HuH-7 (cell line): ENCODE measurements at regions not wholly inside any gene's neighbourhood (a gene's known extent, or its start where the extent isn't known, plus 50 kb on each side); places are given as distances from the start of the nearest gene placed in this dataset.
A peak's percentile ranks its signal among the peaks of the same experiment; 100 is the strongest.
"Not testable (repeated sequence)": the region's sequence is repeated elsewhere in the genome, so short reads cannot be mapped to it uniquely, and the experiment has no call there.

ENCODE experiments used
- DNase-seq: peaks from one replicate; pipeline ENCODE4 v3.0.0; 2011; ENCODE audit warnings: low spot score

DNA sequence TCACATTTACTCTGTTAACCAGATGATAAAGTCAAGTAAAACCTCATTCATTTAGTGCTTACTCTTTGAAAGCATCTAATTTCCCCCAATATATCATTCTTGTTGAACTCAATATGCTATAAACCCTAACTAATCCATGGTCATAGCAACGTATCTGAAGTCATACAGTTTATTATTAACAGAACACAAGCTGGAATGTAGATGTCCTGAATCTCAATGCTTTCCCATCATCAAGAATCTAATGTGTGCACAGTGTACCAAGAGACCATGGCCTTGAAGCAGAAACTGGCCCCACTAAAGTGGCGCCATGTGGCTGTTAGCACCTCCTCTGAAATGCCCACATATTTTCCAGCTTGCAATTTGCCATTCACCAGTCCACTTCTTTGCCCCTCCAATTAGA is 245.8 kb downstream of the SOX9 start:
- no peak for DNase-seq

DNA sequence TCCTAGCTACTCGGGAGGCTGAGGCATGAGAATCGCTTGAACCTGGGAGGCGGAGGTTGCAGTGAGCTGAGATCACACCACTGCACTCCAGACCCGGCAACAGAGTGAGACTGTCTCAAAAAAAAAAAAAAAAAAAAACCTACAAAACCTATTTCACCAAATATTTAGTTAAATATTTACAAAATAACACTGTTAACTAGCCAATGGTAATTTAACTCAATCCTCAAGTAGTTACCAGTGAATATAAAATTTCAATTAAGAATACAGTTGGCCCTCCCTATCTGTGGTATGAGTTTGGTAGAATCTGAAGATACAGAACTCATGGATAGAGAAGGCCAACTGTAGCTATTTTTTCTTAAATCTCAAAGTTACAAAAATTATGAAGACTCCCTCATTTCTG is 247.4 kb downstream of the SOX9 start:
- no peak for DNase-seq

DNA sequence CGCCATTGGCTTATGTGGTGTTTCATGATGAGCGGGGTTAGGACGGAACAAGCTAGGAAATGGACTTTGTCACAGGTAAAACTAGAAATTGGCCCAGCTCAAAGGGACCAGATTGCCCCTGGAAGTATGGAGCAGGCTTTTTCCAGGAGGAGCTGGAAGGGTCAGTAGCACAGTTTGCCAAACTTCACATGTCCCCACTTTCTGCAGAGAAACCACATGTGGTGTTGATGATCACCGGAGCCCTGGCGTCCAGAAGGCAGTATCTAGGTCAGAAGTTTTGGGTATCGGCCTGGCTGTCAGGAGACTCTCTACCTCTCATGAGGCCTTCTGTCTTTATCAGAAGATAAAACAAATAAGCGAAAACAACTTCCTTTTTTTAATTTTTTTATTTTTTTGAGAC is 248.5 kb downstream of the SOX9 start:
- no peak for DNase-seq

DNA sequence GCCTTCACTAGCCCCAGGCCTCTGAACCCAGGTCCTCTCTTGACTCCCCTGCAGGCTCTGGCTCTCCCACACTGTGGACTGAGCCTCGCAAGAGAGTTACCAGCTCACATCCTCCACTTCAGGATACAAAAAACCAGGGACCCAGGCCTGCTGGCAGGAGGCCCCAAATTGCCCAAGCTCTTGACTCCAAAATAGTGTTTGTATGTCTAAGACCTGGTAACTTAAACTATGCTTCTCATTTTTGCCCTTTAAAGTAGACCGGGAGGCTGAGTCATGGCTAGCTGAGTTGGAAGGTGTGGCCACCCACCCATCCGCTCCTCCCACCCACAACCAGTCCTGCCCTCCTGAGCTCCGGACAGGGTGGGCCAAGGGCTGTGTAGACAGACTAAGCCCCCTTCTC is 250.0 kb downstream of the SOX9 start:
- no peak for DNase-seq

DNA sequence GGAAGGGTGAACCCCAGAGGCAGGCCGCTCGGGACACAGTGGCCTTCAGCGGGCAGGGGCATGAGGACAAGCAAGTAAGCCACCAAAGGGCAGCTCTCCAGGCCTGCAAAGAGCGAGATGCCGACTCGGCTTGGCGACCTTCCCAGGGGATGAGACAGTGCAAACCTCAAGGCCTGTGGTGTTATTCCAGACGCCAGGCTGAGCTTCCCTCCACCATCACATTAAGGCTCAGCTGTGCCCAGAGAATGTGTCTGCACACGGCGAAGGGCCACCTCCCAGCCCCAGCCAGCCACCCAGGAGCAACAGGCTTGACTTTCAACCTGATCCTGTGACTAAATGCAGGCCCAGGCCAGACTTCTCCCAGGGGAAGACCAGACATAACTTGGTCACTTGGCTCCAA is 251.4 kb downstream of the SOX9 start:
- no peak for DNase-seq

DNA sequence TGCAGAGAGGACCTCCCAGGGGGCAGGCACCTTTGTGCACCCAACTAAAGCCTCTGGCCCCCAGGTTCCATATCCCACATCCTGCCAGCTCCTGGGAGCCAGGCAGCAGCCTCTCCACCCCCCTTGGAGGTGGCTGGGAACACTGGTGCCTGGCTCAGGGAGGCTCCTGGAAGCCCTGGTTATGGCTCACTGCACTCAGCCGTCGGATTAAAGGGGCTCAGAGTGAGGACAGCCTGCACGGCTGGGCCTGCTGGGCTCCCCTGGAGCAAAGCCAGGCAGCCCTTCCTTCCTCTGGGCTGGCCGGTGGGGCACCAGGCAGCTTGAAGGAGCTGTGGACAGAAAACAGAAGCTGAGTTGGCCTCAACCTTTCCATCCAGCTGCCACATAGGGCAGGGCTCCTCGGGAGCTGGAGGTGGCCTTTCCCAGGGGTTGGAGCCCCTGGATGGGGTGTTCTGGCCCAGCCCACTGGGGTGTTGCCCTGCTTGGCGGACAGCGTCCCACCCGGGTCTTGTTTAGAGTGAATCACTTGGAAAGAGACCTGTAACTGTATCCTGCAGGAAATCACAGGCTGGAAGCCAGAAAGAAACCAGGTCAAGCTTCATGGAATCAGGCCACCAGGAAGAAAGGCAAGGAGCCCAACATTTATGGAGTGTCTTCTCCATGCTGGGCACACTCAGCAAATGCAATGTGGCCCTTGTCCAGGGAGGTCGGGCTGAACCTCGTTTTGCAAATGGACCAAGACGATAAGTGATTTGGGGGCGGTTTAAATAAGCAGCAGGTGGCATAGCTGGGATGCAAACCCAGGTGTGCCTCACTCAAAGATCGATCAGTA is 253.3 kb downstream of the SOX9 start:
- no peak for DNase-seq

DNA sequence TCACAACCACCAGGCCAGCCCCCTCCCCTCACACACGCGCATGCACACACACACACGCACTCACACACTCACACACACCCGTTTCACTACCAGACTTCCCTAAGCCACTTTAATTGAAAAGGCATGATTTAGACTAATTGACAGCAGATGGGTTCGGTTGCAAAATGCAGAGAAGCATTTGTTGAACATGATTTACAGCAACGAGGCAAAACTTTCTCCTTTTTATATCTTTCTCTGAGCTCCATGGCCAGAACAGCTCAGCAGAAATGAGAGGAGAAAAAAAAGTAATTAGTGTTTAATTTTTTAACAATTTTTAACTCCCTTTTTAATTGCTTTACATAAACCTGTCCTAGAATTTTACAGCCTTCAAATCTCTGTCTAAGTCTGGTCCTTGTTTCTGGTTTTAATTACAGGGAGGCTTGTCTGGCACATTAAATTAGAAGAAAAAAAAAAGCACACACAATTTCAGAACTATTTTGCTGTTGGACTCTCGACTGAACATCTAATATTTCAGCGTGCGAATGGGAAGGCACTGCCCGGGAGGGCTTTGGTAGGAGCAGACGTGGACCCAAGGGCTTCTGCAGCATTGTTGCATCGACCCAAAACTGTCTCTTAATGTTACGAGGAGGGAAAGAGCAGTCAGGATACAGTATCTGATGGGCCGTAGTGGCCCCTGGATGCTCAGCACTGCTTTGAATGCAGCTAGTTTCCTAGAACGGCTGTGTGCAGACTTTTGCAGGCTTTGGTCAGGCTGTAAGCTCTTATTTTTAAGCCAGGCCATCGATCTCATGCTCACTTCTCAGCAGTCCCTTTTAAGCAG is 255.9 kb downstream of the SOX9 start:
- DNase-seq, result no peak

DNA sequence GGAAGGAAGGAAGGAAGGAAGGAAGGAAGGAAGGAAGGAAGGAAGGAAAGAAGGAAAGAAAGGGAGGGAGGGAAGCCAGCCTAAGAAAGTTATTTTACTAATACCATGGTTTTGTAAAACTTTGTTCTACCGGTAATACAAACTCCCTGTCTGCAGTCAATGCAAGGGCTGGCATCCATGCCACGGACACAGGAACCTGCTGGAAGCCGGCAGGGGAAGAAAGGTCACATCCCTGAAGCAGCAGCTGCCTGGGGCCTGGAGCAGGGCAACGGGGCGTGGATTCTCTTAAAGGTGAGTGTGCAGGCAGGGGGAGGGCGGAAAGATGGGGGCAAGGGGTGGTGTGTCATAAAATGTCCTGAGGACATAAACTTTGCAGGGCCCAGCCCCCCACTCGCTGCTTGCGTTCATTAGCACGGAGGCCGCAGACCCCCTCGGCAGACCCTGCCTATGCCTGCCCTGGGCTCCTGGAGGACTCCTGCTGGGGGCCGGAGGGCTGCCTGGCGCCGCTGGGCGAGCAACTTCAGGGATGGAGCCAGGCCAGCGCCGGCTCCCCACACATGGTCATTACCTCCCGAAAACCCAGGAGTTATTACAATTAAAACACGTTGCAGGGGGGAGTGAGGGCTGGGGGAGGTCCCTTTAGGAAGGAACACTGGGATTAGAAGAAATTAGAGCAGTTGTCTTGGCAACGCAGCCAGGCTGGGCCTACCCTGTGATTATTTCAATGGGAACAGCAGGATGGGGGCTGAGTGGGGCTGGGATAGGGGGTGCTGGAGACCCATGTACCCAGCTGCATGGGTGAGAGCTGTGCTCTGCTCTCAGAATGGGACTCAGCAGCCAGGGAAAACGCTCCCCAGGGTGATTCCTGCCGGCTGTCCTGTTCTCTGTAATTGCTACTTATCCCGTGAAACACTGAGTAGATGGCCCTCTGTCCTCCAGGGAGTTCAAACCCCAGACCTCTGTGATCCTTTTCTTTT is 257.9 kb downstream of the SOX9 start:
- no peak for DNase-seq

DNA sequence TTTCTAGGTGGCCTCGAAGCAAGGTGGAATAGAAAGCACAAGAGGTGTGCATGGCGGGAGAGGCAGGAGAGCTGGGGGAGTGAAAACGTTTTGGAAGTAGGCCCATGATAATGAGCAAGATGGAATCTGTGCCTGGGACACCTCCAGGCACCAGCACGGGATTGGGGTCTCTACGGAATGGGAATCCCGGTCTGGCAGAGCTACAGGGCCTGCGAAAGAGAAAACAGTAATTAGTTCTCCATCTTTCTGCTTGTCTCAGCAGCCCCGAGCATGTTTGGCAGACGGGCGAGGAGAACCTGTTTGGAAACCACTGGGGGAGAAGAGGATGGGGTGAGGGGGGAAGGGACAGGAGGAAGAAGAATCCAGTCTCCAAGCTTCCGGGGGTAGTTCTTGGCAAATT is 258.7 kb downstream of the SOX9 start:
- no peak for DNase-seq

DNA sequence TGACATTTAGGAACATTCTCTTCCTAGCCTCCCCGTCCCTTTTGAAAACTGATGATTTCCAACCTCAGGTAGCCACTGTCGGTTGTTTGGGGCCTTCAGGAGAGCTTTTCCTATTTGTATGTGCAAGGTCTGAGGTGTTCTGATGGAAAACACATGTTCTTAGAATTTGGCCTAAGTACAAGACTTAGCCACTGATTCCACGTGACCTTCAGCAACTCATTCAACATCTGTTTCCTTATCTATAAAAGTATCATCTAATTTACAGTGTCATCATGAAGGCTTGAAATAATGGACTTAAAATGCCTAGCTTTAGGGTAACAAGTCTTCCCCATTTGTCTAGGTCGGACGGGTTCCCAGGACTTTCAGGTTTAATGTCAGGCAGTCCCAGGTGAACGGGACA is 259.3 kb downstream of the SOX9 start:
- no peak for DNase-seq

DNA sequence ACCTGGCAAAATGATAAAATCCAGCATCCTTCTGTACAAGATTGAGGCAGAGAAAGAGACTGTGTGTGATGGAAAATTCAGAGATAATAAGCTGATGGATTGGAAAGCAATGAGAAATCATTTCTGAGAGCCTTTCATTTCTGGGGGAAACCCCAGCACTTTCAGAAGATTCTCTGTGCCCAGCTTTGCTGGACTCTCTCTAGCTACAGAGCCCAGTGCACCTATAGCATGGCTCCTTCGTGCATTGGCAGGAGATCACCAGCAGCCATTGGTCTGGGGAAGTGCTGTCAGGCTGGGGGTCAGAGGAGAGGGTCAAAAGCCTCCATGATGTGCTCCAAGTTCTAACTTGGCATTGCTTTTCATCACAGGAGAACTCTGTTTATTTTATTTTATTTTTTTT is 259.9 kb downstream of the SOX9 start:
- DNase-seq, result no peak

DNA sequence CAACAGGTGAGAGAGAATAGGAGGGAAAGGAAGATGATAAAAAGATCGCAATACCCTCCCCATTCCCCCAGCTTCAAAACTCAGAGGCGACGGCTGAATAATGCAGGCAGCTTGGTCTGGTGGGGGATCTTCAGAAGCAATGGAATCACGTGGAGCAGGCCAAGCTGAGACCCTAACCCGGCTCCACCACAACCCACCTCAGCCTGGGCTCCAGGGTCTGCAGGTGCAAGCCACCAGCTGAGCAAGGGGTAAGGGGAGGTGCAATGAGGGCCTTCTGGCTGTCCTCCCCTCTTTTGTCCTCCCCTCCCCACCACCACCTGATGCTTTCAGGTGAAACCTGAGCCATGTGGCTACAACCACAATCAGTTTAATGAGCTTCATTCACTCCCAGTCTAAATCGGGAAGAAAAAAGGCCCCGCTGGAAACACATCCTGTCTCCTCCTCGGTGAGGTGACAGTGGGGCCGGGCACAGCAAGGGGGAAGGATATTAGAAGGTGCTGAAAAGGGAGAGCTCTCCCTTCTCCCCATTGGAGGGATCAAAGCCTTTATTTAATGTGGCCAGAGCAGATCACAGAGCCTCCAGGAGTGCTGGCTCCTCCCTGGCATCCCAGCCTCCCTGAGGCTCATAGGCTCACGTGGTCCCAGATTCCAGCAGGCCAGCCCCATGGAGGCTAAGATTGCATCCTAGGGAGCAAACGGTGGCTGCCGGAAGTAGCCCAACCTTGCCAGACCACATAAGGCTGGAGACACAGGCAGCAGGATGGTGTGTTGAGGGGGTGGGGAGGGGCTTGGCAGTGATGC is 261.0 kb downstream of the SOX9 start:
- DNase-seq, result no peak

DNA sequence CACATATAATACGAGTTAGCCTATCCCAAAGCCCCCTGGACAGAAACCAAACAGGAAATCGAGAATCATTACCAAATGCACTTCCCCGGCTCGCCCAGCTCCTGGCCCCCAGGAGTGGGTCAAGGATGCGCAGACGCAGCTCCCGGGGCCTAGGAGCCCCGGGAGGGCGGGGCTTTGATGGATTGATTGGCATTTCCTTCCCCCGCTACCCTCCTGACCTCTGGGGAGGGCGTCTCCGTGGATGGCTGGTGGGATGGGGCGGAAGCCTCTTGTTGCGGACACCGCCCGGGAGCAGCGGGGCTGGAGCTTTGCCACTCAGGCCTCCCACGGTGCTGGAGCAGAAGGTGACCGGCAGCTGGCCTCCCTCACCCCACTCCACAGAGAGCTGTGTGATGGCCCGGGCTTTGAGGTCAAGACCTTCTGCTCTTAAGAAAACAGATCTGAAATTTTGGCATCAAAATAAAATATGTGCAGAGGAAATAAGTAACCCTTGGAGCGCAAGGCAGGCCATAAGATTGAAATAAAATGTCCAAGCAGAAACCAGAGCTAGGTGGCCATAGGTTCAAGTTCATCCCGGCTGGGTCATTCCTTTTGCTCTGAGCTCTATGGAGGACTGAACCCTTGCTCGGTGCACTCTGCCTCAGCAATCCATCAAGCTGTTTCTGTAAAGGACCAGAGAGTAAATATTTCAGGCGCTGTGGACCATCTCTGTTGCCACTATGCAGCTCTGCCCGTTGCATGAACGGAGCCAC is 262.3 kb downstream of the SOX9 start:
- DNase-seq, result no peak

DNA sequence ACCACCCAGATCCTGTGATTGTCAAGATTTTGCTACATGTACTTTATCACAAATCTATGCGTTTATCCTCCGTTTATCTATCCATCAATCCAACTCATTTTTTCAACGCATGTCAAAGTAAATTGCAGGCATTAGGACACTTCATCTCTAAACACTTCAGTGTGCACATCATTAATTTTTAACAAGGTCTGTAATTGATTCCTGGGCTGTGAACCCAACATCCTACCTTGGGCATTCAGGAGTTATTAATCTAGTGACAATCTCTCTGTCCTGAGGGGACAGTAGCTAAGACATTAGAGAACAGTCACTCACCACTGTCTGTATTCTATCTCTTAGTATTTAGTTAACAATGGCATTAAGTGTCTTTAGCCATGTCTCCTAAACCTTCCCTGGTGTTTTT is 264.7 kb downstream of the SOX9 start:
- DNase-seq, result no peak

DNA sequence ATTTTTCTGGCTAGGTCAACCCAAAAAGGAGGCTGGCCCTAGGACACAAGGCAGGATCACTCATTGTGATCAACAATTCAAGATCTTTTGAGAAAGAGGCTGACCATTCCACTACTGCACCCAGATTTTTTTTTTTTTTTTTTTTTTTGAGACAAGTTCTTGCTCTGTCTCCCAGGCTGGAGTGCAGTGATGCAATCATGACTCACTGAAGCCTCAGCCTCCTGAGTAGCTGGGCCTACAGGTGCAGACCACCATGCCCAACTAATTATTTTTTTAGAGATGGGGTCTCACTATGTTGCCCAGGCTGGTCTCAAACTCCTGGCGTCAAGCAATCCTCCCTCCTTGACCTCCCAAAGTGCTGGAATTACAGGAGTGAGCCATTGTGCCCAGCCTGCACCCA is 265.4 kb downstream of the SOX9 start:
- not testable (repeated sequence) for DNase-seq

DNA sequence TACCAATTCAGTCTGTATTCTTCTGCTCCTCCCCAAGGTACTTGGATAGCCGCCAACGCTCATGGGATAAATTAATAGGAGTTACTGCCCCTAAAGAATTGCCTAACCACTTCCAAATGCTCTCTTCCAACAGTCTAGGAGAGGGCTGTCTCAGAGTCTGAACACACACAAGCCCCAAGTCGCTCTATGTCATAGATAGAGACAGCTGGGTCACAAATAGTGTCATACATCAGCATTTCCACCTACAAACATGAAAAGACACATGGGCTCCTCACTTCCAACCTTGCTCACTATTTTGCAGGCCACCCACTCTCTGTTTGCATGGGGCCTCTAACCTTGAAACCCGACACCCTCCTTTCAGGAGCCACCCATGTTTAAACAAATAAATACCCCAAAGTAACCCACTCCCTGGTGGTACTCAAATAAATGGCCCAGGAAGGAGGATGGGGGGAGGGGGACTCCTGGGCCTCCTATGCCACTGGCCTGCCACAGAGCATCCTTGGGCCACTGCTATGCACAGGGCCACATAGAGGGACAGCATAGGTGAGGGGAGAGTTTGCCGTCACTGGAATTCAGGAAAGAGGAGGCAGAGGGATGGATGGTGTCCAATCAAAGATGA is 265.9 kb downstream of the SOX9 start:
- DNase-seq, result no peak

DNA sequence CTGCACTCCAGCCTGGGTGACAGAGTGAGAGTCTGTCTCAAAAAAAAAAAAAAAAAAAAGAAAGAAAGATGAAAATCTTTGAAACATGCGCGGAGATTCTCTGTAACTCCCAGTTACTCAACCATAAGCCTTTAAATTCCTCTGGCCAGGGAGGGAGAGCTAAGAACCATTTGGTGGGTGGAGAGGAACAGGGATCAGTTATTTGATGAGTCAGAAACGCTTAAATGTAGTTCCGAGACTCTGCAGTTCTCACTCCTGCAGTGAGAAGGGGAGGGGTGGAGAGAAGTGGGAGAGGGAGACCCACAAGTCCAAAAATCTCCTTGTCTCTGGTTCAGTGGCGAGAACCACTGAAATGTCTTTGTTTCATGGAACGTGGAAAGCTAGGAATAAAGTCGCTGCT is 266.7 kb downstream of the SOX9 start:
- DNase-seq, result no peak

DNA sequence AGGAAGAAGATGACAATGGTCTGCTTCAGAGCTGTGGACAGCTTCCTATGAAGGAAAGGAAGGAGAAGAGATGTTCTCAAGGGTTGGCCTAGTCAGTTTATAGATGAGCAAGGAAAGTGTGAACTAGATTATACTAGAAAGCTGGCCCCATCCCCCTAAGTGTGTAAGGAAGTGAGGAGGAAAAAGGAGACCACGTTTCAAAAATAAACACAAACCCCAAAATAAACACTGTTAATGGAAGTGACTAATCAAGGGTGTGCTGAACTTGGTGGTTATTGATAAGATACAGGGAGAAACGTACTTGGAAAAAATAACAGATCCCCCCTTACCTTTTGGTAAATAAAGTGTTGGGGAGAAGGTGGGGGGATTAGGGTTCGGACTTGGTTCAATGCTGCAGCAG is 267.1 kb downstream of the SOX9 start:
- no peak for DNase-seq

DNA sequence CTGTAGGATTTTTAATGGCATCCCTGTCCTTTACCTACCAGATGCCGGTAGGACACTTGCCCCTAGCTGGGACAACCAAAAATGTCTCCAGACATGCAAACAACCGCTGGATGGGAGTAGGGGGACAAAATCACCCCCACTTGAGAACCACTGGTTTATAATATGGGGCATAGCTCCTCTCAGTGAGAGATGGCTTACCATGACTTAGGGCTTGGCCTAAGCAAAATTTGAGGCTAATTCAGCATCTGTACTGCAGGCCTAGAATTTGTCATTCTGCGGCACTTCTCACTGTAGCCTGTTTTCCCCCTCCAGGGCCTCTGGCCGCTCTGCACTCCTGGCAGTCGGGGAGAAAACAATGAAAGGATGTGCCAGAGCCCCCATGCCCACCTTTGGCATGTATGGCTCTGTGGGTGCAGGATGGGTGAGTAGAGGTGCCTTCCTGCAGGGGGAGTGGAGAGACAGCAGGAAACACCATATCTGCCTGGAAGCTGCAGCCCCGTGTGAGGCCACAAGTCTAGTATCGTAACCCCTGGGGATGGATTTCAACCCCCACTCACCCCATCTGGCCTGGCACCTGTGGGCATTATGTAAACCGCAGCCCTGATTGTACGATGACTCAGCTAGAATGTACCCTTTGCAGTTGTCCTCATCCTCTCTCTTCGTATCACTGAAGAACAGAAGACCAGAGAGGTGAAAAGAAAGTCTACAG is 268.1 kb downstream of the SOX9 start:
- peak; percentile 62 for DNase-seq
